GM12872 (cell line): ENCODE measurements at regions not wholly inside any gene's neighbourhood (a gene's known extent, or its start where the extent isn't known, plus 50 kb on each side); places are given as distances from the start of the nearest gene placed in this dataset.
A peak's percentile ranks its signal among the peaks of the same experiment; 100 is the strongest.

Source experiments
- CTCF ChIP-seq: IDR thresholded peaks from 3 replicates; pipeline ENCODE4 v1.5.1; 2011; ENCODE audit warnings: low read depth, mild to moderate bottlenecking, low read length, moderate library complexity; ENCODE audit not compliant: insufficient read depth

GRCh38 chr7:35969066-35969465, 168.2 kb downstream of the SEPTIN7 start:
- TF ChIP-seq CTCF, result no peak

- TF ChIP-seq CTCF, result no peak
Measured at GRCh38 chr7:35970458-35970857, 169.6 kb downstream of the SEPTIN7 start.

- peak; percentile 28; the same call in 1 of the 3 replicates for TF ChIP-seq CTCF
Measured at GRCh38 chr7:35971133-35971891, 170.5 kb downstream of the SEPTIN7 start.

GRCh38 chr7:35975851-35976454, 175.1 kb downstream of the SEPTIN7 start:
- peak; percentile 79 for TF ChIP-seq CTCF

GRCh38 chr7:35982600-35982999, 170.5 kb upstream of the EEPD1 start:
- no peak for TF ChIP-seq CTCF

- no peak for TF ChIP-seq CTCF
Measured at GRCh38 chr7:35983626-35984025, 169.4 kb upstream of the EEPD1 start.

GRCh38 chr7:35985126-35985754, 167.8 kb upstream of the EEPD1 start:
- TF ChIP-seq CTCF, result peak; percentile 94
